ENCODE measurements at regions not wholly inside any gene's neighbourhood (a gene's known extent, or its start where the extent isn't known, plus 50 kb on each side); places are given as distances from the start of the nearest gene placed in this dataset.

DNA sequence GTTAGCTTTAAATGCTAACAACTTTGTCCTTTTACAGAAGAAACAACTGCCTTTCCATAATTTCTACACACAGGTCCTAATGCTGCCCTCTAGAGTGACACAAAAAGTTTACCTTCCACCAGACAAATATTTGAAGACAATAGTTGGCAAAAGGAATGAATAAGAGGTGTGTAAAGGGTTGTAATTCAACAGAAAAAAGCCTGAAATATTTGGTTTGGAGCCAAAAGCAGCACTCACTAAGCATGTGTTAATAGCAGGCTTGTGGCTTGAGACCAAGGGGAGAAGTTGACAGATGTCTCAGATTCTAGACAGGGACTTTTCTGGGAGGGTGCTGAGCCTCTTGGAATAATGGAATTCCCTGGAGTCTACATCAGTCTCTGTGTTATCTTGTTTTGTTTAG is 156.2 kb upstream of the GALNT17 start:
- TF ChIP-seq CTCF (IDR thresholded peaks at IDR 0.05; ENCODE audit: low read depth, low read length): no peak
- no peak for TF ChIP-seq EZH2phosphoT487 (IDR thresholded peaks at IDR 0.05; ENCODE audit: low read depth)
